Lower leg skin (tissue), 3 donors: ENCODE measurements at regions not wholly inside any gene's neighbourhood (a gene's known extent, or its start where the extent isn't known, plus 50 kb on each side); places are given as distances from the start of the nearest gene placed in this dataset.

Experiments used
- CTCF ChIP-seq, 3 donors: fragments of 450-650 bp; IDR thresholded peaks; one replicate each; pipeline ENCODE4 v1.5.1; 2016; ENCODE audit warnings: antibody characterized with exemption in 3 of 3, mild to moderate bottlenecking in 3 of 3, moderate library complexity in 2 of 3
- POLR2A ChIP-seq, 2 donors: fragments of 450-650 bp; IDR thresholded peaks; one replicate each; pipeline ENCODE4 v1.6.1; 2016 to 2017; ENCODE audit warnings: antibody characterized with exemption in 2 of 2, mild to moderate bottlenecking in 1 of 2, moderate library complexity in 1 of 2

DNA sequence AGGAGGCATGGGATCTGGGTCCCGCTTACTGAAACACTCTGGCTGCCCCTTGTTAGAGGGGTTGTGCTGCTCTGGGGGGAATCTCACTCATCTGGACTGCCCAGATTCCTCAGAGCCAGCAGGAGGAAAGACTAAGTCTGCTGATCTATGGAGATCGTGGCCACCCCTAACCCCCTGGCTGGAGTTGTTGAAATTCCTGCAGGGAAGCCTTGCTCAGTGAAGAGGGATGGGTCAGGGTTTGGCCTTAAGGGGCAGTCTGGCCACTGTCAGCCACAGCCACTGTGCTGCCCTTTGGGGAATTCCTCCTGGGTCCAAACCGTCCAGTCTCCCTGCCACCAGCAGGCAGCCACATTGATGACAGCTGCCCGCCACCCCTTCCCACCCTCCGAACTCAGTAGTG is 362.0 kb upstream of the AMOT start:
- no peak for TF ChIP-seq CTCF (IDR thresholded peaks at IDR 0.05)
- TF ChIP-seq POLR2A (IDR thresholded peaks at IDR 0.05), result no peak
